NCI-H345 treated with DMSO at 0.1 percent for 48 hours (cell line): ENCODE measurements at regions not wholly inside any gene's neighbourhood (a gene's known extent, or its start where the extent isn't known, plus 50 kb on each side); places are given as distances from the start of the nearest gene placed in this dataset.
A peak's percentile ranks its signal among the peaks of the same experiment; 100 is the strongest.
"Not testable (repeated sequence)": the region's sequence is repeated elsewhere in the genome, so short reads cannot be mapped to it uniquely, and the experiment has no call there.

Source experiments
- DNase-seq: peaks from one replicate; lab custom pipeline; 2025; ENCODE audit not compliant: unreplicated experiment; lab: John Stamatoyannopoulos, UW

DNA sequence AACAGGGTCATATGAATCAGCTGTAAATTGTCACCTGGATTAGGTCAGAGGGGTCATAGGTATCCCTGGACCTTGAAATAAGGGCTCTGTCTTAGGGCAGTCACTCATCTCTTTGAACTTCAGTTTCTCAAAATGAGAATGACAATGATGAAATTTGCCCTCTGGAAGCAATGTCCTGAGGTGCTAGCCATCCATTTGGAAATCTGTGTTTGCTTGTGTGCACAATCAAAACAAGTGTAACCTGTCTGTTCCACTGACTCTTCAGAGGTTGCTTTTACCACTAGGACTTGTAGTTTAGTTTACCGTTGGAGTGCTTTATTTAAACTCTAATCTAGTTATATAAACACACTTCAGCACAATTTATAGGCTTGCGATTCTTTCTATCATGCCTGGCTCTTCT is 297.3 kb downstream of the CCDC74A start:
- DNase-seq: not testable (repeated sequence)

DNA sequence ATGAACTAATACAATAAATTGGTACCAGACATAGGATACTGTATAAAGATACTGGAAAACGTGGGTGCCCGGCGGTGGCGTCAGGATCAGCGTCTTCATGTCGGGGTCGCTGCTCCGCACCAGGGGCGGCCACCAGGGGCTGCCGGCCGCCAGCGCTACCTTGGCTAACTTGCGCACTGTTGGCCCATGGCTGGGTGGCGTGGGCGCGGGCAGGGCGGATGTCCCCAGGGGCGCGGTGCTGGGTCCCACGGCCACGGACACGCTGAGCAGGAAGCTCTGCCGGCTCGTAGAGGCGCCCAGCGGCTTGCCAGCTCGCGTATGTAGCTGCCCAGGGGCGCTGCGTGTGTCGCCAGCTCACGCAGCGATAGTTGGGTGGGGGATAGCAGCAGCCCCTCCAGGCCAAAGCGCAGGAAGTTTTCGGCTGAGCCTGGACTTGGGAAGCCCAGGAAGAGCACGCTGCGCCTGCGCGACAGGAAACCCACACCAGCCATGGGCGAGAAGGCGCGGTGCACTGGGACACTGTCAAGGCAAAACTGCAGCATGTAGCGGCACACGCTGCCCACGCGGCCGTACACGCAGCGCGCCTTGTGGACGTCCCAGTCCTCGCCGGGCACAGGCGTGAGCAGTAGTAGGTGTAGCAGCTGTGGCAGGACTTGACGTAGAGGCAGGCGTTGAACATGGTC is 299.9 kb downstream of the CCDC74A start:
- no peak for DNase-seq

DNA sequence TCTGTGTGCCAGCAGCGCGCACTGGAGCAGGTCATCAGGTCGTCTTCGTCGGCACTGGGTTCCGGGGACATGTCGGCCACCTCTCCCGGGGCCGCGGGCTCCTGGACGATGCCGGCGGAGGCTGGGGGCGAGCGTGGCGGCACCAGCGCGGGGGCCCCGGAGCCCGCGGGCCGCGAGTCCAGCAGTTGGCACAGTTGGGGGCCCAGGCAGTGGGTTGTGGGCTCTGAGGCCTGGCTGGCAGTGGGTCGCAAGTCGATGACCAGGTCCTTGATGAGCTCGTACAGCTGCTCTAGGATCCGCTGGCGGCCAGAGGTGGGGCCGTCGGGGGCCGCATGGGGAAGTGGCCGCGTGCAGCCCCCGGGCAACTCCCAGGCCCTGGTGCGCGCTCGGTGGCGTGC is 300.5 kb downstream of the CCDC74A start:
- DNase-seq: no peak

DNA sequence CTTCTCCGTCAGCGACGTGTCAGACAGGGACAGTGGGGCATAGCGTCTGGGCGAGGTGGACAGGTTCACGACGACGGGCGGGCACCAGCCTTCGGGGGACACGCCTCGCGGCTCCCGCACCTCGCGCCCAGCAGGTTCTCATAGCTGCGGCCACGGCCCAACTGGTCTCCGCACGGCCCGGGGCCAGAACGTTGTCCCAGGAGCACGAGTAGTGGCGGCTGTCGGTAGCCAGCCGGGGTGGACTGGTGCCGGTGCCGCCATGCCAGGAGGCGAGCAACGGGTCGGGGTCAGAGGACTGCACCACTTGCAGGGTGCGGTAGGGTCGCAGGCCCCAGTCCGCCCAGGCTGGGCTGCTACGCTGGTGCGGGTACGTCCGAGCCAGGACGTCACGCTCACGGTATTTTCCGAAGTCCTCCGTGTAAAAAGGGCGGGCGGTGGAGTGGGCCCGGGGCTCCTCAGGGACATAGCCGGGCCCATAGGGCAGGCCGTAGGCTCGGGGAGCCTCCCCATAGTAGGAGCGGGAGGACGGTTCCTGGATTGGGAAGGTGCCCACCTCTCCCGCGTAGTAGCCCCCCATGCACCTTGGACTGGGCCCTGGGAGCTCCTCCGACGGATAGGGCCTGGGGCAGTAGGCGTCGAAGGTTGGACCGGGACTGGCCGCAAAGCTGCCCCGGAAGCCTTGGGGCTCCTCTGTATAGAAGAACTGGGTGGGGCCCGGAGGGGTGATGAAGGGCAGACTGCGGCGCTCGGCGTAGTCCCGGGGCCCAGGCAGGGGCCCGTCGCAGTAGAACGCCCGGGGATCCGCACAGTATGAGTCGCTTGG is 301.2 kb downstream of the CCDC74A start:
- DNase-seq: not testable (repeated sequence)

DNA sequence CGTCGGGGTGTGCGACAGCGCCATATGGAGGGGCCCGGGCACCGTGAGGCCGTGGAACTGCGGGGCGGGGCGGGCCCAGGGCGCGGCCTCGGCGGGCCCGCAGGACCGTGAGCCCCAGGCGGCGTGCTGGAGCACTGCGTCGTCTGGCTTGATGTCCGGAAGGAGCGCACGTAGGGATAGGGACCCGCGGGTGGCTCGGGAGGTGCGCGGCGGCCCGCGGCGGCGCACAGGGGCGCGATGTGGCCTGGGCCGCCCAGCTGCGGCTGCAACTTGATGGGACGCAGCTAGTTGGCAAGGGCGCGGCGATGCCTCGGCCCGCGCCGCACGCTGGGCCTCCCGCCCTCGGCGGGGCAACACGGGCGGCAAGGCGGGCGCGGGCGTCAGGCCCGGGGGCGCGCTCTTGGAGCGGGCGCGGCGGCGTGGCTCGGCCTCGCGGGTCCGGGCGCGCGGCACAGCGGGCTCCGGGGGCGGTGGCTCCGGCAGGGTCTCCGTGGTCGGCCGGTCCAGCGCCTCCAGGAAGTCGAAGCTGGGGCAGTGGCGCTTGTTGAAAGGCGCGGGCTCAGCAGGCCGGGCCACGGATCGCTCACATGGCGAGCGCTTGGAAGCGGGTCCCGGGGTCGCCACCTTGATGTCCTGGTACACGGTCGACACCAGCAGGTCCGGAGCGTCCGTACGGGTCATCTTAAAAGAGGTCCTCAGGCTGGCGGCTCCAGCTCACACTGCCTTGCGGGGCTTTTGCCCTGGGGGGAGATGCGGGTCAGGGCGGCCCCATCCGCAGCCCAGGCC is 302.0 kb downstream of the CCDC74A start:
- DNase-seq: not testable (repeated sequence)

DNA sequence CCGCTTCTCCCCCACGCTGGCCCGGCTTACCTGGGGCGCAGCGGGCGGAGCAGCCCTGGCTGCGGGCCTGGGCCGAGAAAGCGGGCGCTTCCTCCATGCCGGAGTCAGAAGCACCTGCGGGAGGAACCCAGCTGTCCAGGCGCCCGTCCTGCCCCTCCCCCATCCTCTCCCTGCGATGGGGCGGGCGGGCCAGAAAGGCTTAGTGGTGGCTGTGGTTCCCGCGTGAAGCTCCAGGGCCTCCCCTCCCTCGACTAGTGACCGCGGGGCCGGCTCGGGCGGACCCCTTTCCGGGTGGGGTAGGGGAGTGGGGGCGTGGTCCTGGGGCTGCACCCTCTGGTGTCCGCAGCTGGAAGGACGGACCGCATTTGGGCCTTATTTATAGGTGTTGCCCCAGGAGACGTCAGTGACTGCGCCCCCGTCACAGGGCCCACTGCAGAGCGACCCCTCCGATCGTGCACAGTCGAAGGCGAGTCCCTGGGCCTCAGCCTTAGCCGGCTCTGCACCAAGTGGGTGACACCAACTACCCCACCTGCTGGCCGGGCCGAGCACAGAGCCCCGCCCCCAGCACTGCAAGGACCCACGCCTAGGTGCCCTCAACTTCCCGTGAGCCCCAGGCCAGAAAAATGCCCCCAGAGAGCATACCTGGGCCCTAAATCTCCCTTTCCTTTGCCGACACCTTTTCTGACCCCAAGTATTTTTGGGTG is 302.7 kb downstream of the CCDC74A start:
- not testable (repeated sequence) for DNase-seq

DNA sequence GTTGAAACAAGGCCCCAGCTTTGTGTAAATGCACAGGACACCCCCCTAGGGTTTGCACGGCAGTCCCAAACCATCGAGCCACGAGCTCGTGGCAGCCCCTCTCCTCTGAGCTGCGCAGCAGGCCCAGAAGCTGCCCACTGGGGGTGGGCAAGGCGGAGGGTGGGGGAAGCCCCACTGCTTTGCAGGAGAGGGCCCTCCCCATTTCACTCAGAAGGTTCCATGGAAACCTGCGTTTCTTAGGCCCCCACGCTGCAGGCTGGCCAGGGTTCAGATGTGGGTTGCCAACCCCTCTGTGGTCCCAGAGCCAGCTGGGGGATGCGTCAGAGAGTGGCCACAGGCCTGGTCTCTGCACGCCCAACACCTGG is 303.2 kb downstream of the CCDC74A start:
- DNase-seq: not testable (repeated sequence)

DNA sequence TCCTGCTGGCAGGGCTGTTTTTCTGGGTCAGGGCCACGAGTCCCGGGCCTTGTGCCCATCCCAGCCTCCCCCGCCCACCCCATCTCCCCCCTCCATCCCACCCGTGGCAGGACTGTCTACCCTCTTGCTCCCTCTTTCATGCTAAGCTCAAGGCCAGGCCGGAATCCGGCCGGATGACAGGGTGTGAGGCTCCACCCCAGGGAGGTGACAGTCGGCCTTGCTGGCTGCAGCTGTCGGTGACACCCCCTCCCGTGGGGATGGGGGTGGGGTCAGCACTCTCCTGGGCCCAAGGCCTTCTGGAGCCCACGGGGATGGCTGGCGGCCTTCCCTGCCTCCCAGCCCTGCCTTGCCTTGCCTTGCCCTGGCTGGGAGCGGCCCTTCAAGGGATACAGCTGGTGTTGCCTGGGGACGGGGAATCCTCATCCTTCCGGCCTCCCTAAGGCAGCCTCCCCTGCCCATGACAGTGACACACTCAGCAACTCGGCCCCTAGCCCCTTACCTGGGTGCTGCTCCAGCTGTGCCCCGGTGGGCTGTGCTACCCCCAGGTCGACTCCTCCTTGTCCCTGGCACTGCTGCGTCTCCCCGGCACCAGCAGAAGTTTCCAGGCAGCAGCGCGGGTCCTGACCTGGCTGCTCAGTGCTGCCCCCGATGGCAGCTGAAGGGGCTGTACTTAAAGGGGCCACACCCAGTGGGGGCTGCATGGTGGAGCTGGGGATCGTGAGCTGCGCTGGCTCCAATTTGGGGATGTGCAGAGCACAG is 303.9 kb downstream of the CCDC74A start:
- DNase-seq: not testable (repeated sequence)

DNA sequence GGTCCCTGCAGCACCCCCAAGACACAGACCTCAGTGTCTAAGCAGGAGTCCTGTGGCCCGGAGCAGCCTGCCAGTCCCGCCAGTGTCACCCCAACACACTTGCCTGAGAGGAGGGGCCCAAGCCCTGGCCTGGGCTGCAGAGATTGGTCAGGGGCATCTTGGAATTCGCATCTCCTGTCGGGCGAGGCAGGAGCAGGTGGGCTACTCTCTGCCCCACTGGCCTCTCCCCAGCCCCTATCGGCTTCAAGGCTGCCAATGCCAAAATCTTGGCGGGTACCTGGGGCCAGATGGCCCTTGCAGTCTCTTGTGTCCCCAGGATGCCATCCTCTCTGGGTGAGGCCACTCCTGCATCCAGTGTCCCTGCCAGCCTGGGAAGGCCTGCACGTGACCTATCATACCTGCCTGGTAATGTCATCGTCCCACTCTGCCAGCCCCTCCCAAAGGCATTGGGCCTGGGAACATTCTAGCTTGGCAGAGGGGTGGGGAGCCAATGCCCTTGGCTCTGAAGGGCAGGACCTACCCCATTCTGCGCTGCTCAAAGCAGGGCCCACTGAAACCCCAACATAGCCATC is 304.6 kb downstream of the CCDC74A start:
- DNase-seq: not testable (repeated sequence)

DNA sequence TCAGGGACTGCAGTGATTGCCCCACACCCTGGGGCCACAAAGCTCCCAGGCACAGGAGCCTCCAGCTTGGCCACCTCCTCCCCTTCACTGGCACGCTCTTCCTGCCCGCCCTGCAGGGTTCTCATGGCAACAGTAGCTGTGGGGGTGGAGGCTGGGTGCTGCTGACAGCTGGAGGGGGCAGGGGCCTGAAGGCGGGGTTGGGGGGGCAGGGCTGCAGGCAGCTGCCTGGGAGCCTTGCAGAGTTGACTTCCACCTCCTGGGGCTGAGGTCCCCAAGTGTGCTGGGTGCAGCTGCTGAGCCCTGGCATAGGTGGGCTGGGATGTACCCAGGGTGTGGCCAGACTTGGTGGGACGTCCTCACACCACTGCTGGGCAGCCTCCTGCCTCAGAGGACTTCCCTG is 305.2 kb downstream of the CCDC74A start:
- DNase-seq: peak; percentile 20

DNA sequence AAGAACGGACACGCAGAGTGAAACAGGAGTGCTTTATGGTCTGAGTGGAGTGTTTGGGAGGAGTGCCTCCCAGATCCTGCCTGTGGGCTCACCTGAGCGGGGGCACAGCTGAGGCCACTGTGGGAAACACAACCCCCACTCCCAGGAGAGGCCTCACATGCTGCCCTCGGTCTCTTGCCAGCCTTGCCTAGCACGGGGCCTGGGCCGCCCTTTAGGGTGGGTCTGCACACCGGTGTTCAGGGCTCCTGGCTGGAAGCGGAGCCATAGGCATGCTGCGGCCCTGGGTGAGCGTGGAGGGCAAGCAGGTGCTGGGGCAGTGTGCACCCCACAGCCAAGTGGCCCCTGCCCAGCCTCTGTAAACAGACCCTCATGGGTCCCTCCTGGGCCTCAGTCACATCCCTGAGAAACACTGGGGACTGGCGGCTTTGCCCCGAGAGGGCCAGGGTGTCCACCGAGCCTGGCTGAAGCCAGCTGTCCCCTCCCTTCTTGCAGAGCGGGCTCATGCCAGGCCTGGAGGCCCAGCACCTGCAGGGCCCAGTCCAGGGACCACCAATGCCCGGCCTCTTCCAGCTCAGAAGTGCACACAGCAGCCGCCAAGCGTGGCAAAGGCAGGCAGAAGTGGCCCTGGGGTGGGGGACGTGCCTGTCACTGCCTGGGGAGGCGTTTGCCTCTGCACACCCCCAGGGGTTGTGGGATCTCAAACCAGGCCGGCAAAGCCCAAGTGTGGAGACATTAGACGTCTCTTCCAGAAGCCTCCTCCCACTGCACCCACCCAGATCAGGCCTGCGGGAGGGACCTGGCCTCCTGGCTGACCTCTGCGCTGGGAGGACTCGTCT is 305.9 kb downstream of the CCDC74A start:
- not testable (repeated sequence) for DNase-seq

DNA sequence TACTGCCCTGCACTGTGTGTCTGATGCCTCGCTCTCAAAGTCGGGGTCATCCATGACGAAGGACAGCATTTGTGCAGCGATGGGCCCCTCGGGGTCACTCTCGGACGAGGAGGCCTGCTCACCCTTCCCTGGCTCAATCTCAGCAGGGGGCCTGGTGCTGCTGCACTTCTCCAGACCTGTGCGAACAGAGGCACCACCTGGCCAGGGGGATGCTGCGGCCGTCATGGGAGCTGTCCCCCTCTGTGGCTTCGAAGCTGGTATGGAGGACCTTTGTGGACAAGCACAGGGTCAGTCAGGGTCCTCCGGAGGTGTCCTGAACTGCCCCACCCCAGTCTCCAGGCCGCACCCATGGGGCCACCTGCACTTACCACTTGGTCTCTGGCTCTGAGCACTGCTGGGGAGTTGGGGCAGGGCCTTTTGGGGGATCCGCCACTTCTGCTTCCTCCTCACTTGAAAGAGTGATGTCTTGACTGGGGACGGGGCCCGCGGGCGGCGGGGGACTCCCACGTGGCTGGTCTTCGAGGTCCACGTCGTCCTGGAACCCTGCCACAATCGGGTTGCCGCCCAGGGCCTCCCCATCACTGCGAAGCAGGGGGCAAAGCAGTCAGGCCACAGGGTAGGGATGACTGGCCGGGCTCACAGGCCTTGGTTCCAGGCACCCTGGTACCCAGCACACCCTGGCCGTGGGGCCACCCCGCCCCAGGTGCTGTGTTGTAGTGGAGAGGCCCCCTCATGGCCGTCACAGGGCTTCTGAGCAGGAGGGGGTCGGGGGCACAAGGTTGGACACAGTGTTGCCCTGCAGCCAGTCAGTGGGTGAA is 306.7 kb downstream of the CCDC74A start:
- not testable (repeated sequence) for DNase-seq

DNA sequence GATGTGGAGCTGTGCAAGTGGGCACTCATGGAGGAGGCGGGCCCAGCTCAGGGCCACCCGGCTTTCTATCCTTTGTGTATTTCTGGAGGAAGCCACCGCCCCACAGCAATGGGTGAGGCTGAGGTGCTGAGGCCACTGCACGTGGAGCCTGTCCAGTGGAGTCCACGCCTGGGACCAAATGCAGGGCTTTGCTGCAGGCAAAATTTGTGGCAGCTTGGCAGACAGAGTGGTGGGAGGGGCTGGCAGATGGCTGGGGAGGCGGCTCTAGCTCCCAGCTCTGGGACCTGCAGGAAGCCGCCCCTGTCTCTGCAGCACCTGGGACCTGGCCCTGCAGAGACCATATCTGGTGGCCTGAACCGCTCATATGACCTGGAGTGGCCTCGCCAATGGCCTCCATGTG is 307.3 kb downstream of the CCDC74A start:
- not testable (repeated sequence) for DNase-seq

DNA sequence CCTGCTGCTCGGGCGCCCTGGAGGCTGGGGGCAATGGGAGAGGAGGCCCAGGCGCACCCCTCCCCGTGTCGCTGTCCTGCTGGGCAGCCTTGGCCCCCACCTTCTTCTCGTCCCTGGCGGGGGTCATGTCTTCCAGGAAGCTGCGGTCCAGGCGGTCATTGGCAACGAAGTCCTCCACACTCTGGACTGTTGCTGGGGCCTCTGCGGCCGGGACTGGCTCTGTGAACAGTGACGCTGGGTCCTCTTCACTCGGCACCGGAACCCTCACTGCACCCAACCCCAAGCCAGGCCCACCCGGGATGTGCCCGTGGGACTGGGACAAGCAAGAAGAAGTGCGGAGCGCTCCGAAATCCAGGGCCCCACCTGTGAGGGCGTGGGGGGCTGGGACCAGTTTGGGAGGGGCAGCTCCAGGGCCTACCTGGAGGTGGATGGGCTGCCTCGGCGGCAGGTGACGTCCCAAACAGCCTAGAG is 308.0 kb downstream of the CCDC74A start:
- DNase-seq: no peak

DNA sequence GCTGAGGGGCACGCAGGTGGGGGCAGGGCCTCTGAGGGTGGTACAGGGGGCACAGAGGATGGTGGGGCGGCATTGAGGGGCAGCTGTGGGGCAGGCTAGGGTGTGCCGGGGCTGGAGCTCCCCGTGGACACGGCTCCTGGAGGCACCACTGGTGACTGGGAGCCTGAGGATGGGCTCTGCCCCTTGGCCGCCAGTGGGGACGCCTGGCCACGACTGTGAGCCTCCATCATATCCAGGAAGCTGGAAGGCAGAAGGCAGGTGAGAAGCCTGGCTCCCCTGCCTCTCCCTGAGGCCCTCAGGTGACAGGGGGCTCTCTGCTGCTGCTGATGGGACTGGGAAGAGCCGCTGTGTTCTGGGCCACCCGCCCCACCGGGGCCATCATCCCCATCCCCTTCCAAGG is 308.4 kb downstream of the CCDC74A start:
- not testable (repeated sequence) for DNase-seq

DNA sequence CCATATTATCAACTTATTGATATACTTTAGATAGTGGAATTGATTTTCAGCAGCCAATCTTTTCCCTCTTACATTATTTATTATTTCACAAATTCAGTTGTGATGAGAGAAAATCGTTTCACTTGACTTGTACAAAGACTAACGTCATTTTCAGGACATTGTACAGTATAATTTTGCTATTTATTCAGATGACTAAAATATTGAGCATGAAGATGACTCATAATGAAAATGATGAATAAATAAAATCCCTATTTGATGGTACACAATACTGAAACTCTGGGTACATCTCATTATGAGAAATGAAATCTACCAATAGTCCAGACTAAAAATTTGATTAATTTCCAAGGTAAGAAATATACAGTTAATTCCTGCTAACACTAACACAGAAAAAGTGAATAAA is 316.4 kb downstream of the CCDC74A start:
- not testable (repeated sequence) for DNase-seq

DNA sequence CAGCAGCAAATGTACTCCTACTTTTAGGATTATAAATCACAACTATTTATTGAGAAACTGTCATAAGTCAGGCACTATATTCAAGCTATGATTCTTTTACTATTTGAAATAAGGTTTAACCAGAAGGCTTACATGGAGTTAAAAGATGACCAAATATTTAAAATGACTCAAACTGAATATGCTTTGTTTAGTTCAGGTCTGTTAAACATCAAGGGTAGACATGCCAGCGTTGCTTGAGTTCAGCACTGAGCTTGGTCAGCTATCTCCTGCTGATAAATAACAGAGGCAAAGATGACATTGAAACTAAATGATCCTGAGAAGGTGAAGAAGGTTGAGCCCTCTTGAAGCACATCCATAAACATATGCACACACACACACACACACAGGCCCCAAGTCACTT is 305.6 kb downstream of the ANKRD30BL start:
- DNase-seq: not testable (repeated sequence)

DNA sequence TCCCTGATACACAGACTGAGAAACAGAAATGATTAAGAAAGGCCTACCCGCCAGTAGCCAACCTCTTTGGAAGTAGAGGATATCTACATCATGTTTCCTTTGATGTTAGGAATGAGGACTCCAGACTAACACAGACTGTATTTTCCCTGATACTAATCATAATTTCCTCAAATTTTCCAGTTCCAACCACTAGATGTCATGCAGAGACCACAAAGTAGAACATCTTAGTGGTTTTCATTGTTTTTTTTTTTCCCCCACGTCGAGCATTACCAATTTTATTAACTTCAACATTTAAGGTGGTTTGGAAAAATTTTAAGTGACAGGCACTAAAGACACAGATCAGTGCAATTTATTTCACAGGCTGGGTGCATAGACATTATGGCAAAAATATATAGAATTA is 303.6 kb downstream of the ANKRD30BL start:
- DNase-seq: not testable (repeated sequence)
